ENCODE measurements at regions not wholly inside any gene's neighbourhood (a gene's known extent, or its start where the extent isn't known, plus 50 kb on each side); places are given as distances from the start of the nearest gene placed in this dataset.

- TF ChIP-seq CTCF (IDR thresholded peaks at IDR 0.05 in 2 of 3, conservative IDR thresholded peaks at IDR 0.05 in 1 of 3; ENCODE audit: borderline replicate concordance in 1 of 3, insufficient read depth in 1 of 3, low read depth in 2 of 3, low read length in 2 of 3), result no peak
- no peak for TF ChIP-seq CBX3 (IDR thresholded peaks at IDR 0.05; ENCODE audit: low read depth)
- TF ChIP-seq RAD21 (IDR thresholded peaks at IDR 0.05; ENCODE audit: low read depth), result no peak
- TF ChIP-seq TCF7L2 (IDR thresholded peaks at IDR 0.05; ENCODE audit: borderline replicate concordance, extremely low read depth, insufficient read depth, insufficient read length), result no peak
- no peak for TF ChIP-seq POLR2AphosphoS5 (IDR thresholded peaks at IDR 0.05; ENCODE audit: low read depth, low read length)
These were observed 141.0 kb downstream of the ARL4C start (continued) for GRCh38 chr2:234355808-234356365.

GRCh38 chr2:234355021-234355720 lies 141.7 kb downstream of the ARL4C start:
- no peaks in the 10 kb centered on the region for H3K79me2 ChIP-seq (ENCODE audit: insufficient read depth, low read length)
- no peak overlapping the region for H3K4me3 ChIP-seq (replicated peaks in 1 of 2; ENCODE audit: low read depth in 1 of 2, low read length in 2 of 2)
- ChIA-PET POLR2A (no interaction called here), RAD21 (ENCODE audit: low non-redundant PET in 1 of 2, low total read pairs in 2 of 2, uncharacterized antibody in 2 of 2, unreplicated experiment in 2 of 2) (no interaction called here), CTCF (no interaction called here)
- H3K27me3 ChIP-seq (ENCODE audit: insufficient read depth, low read length), result no peaks in the 10 kb centered on the region
- no peaks in the 10 kb centered on the region for H3K9me3 ChIP-seq (ENCODE audit: control insufficient read depth in 1 of 2, insufficient read depth in 1 of 2, low read depth in 1 of 2, low read length in 2 of 2)
- H3K4me1 ChIP-seq (ENCODE audit: control insufficient read depth in 1 of 2, insufficient read depth in 2 of 2, low read length in 2 of 2), result peaks cover 4% of the 10 kb centered on the region in 2 experiments; a peak in 3 of 4 replicates
- ATAC-seq (peak; percentile 42; the same call in 1 of the 2 replicates), DNase-seq (ENCODE audit: low read depth, low spot score) (no peak)
- no TSS peak for BruUV-seq (replicated peaks)
- H2AFZ ChIP-seq (ENCODE audit: low read depth, low read length, poor library complexity, severe bottlenecking), result no peak overlapping the region
- H3K27ac ChIP-seq (ENCODE audit: low read depth, low read length), result no peak overlapping the region
- no peak overlapping the region for H3K9ac ChIP-seq (ENCODE audit: low read length)
- H3K4me2 ChIP-seq (ENCODE audit: low read length), result no peak overlapping the region
- no peaks in the 10 kb centered on the region for H3K9me2 ChIP-seq (ENCODE audit: insufficient read depth)
- no peaks in the 10 kb centered on the region for H4K20me1 ChIP-seq (ENCODE audit: insufficient read depth)
- H3K36me3 ChIP-seq (ENCODE audit: control insufficient read depth in 1 of 2, insufficient read depth in 2 of 2, low read length in 2 of 2), result no peaks in the 10 kb centered on the region
- intact Hi-C loops (cut with micrococcal nuclease), result no loop called here
- TF ChIP-seq EGR1 (IDR thresholded peaks at IDR 0.05; ENCODE audit: low read depth) (no peak), SRF (IDR thresholded peaks at IDR 0.05; ENCODE audit: low read depth) (no peak), EZH2phosphoT487 (IDR thresholded peaks at IDR 0.05; ENCODE audit: borderline replicate concordance) (no peak), SIN3A (IDR thresholded peaks at IDR 0.05; ENCODE audit: low read depth) (no peak), REST (IDR thresholded peaks at IDR 0.05; ENCODE audit: low read depth) (no peak), YY1 (IDR thresholded peaks at IDR 0.05; ENCODE audit: extremely low read depth, insufficient replicate concordance, low read depth, low read length) (no peak), POLR2A (IDR thresholded peaks at IDR 0.05; ENCODE audit: borderline replicate concordance, extremely low read depth, insufficient read depth, insufficient read length) (no peak), ATF3 (IDR thresholded peaks at IDR 0.05) (no peak), MAX (IDR thresholded peaks at IDR 0.05) (no peak), SP1 (IDR thresholded peaks at IDR 0.05; ENCODE audit: low read depth) (no peak), CEBPB (IDR thresholded peaks at IDR 0.05; ENCODE audit: low read depth) (no peak), FOSL1 (IDR thresholded peaks at IDR 0.05; ENCODE audit: low read depth) (no peak), ZFX (IDR thresholded peaks at IDR 0.05) (no peak), RAD21 (IDR thresholded peaks at IDR 0.05; ENCODE audit: low read depth) (no peak), ELF1 (IDR thresholded peaks at IDR 0.05; ENCODE audit: borderline replicate concordance, low read depth) (no peak), POLR2AphosphoS5 (IDR thresholded peaks at IDR 0.05; ENCODE audit: low read depth, low read length) (no peak), TCF7L2 (IDR thresholded peaks at IDR 0.05; ENCODE audit: borderline replicate concordance, extremely low read depth, insufficient read depth, insufficient read length) (no peak)

Measured in HCT116 (cell line).